Midbrain (tissue), 1 donor: ENCODE measurements at regions not wholly inside any gene's neighbourhood (a gene's known extent, or its start where the extent isn't known, plus 50 kb on each side); places are given as distances from the start of the nearest gene placed in this dataset.
"Not testable (repeated sequence)": the region's sequence is repeated elsewhere in the genome, so short reads cannot be mapped to it uniquely, and the experiment has no call there.

Source experiments
- DNase-seq: peaks from one replicate; lab custom pipeline; 2025; lab: John Stamatoyannopoulos, UW

DNA sequence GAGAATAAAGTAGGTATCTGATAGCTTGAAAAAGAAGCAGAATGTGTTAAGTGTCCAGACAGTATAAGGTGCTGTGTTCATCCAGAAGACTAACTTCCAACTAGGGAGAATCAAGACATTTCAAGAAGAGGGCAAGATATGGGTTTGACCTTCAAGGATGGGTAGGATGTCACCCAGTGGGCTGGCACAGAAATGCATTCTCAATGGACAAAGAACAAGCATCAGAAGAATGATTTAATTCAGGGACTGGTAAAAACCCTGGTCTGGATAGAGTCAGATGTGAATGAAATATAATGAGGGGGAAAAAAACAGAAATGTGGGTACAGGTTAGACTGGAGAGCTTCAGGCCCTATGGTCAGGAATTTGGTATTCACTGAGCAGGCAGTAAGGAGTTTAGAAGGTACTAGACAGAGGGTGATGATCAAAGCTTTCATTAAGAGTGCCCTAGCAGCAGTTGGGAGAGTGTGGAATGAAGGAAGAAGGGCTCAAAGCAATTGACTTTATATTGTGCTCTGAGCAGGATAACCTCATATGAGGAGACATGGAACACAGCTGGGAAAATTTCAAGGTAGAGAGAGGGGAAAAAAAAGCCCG lies 180.7 kb upstream of the ANK3 start:
- DNase-seq: peak; percentile 25

DNA sequence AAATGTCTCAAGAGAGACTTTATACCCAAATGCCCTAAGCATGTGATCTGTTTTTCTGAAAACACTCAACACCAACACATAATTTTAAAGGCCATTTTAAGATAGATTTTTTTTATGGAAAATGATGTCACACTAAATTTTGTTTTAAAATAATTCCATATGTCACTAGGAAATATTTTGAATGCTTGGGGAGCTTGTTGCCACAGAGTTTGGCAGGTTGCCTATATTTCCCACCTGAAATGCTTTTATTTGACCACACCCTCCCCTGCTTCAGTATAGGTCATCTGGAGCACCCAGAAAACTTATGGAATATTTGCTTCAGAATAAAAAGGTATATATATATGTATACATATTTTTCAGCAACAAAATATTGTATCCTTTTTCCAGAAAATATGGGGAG lies 180.0 kb upstream of the ANK3 start:
- no peak for DNase-seq

DNA sequence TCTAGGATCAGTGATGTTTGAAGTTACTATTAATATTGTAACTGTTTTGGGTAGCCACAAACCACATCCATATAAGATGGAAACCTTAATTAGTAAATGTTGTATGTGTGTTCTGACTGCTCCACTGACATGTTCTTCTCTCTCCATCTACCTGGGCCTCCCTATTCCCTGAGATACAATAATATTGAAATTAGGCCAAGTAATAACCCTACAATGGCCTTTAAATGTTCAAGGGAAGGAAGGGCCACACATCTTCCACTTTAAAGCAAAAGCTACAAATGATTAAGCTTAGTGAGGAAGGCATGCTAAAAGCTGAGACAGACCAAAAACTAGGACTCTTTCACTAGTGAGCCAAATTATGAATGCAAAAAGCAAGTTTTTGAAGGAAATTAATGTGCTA lies 176.4 kb upstream of the ANK3 start:
- no peak for DNase-seq

- no peak for DNase-seq
Observed at GRCh38 chr10:60565492-60565891, 175.8 kb upstream of the ANK3 start.

GRCh38 chr10:60564475-60564874 lies 174.8 kb upstream of the ANK3 start:
- DNase-seq: no peak

DNA sequence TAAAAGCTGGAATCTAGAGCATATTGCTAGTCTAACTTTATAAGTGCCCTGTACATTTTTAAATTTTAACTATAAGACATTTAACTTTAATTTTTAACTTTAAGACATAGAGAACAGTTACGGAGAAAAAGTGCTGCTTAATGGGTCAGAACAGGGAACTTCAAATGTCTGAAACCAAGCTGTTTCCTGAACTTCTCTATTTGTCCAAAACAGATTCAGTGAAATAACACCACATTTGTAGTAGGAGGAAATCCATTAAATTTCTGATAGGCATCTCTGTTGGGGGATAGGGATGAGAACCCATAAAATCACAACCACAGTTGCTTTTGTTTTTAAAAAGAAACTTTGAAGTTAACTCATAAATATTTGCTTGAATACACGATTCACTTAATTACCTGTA lies 170.8 kb upstream of the ANK3 start:
- no peak for DNase-seq

DNA sequence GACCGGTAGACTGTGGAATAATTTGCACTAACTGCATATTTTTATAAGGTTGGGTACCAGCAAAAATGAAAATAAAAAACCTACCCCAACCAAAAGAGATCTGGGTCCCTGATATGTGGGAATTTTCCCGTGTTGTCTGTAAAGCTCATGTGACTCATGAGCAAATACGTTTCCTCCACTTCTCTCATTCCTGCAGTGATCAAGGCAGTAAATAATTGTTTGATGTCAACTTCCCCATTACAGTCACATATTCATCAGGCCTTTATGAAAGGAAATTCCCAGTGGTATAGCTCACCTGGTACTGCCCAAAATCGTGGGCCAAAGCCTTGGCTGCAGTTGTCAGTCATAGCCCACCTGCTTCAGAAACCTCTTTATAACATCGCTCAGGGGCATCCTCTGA lies 166.0 kb upstream of the ANK3 start:
- DNase-seq: no peak

DNA sequence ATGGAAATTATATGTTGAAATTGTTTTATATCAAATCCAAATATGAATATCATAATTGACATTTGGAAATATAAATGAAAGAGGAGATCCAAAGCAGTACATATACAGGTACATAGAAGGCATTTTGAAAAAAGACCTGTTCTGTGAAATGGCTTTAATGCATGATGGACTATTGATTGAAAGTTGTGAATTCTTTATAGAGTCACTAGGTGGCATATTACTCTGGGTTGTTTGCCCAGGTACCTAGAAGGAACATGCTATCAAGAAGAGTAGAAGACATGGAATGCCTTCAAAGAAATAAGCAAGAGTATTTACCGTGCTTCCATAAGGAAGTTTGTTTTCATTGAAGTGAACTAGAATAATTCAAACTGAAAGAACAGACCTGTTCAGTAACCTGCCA lies 160.0 kb upstream of the ANK3 start:
- no peak for DNase-seq

- no peak for DNase-seq
Observed at GRCh38 chr10:60542657-60543056, 153.0 kb upstream of the ANK3 start.

DNA sequence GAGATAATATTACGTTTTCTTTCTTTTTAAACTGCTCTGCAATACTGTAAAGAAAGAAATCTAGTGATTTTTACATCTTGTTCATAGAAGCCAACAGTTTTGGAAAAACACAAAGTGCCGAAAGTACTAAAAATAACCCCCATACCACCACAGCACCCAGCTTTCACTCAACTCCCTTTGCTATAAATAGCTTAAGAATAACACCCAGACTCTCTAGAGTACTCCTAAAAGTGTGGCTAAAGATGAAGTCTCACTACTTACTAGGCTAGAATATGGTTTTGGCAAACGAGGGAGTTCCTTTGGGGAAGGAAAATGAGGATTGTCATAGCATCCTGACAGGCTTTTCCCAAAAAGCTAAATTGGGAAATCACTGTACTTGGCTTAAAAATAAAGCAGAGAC lies 151.8 kb upstream of the ANK3 start:
- no peak for DNase-seq

GRCh38 chr10:60537697-60538096 lies 148.0 kb upstream of the ANK3 start:
- DNase-seq: no peak

DNA sequence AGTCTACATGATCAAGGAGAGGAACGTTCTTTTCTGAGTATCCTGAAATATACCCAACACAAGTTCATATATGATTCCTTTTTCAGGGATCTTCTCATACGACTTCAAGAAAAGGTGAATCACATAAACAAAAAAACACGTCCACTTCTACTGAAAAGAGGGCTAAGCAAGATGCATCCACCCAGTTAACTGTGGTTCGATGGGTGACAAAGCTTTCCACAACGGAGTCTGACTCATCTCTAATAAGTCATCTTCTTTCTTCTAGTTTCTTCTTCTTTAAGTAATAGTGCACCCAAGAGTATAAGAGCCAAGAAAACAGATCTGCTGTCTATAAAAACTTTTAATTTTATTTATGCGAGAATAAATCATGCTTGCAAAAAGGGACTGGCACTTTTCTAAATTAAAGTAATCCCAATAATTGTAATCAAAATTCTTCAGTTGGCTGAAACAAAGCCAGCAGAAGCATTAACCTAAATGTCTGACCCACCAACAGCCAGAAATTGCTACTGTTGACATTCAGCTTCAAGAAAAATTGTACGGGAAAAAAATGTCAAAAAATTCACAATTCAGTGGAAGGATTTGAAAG lies 146.9 kb upstream of the ANK3 start:
- DNase-seq: no peak

GRCh38 chr10:60535427-60535826 lies 145.8 kb upstream of the ANK3 start:
- no peak for DNase-seq

DNA sequence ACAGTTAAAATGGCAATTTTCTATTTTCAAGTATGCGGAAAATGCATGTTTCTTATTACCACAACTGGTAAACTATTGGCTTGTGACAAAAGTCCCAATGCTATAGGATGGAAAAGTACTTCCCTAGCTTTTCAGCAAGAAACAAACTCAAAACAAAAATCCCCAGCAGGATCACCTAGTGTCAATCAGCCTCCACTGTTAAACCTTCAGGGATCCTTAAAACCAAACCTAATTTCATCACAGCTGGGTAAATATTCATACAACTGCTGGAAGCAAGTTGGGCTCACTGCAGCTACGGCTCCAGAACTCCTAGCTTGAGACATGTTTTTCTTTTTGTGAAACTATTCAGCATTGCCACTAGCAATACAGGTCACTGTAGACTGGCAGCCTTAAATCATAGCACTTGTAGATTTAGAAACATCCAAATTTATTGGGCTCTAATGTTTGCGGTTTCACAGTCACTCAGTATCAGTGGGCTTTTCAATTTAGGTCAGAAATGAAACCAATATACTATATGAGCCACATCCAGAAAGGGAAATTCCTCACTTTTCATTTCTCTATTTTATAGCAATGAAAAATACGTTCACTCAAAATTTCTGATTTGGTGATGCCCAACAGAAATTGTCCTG lies 145.2 kb upstream of the ANK3 start:
- DNase-seq: no peak

- DNase-seq: no peak
Observed at GRCh38 chr10:60532696-60533468, 143.2 kb upstream of the ANK3 start.

- no peak for DNase-seq
Observed at GRCh38 chr10:60531006-60531405, 141.3 kb upstream of the ANK3 start.

GRCh38 chr10:60527676-60528075 lies 138.0 kb upstream of the ANK3 start:
- no peak for DNase-seq

GRCh38 chr10:60525716-60526585 lies 136.3 kb upstream of the ANK3 start:
- DNase-seq: peak; percentile 64

- no peak for DNase-seq
Observed at GRCh38 chr10:60524541-60524940, 134.9 kb upstream of the ANK3 start.

- not testable (repeated sequence) for DNase-seq
Observed at GRCh38 chr10:60523371-60523770, 133.7 kb upstream of the ANK3 start.

DNA sequence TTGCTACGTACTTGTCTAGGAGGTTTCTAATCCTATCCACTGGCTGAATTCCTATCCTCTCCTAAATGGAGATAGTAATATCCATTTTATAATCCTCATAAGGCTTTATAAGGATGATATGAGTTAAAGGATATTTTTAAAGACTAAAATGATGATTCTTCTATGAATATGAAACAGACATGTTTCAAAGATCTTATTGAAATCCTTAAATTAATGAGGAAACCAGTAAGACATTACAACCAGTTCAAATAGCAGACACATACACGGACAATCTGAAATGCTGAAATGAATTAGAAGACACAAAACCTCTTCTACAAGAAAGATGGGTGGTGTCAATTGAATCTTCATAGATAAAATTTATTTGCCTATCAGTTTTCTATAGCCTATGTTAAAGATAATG lies 132.9 kb upstream of the ANK3 start:
- DNase-seq: no peak

DNA sequence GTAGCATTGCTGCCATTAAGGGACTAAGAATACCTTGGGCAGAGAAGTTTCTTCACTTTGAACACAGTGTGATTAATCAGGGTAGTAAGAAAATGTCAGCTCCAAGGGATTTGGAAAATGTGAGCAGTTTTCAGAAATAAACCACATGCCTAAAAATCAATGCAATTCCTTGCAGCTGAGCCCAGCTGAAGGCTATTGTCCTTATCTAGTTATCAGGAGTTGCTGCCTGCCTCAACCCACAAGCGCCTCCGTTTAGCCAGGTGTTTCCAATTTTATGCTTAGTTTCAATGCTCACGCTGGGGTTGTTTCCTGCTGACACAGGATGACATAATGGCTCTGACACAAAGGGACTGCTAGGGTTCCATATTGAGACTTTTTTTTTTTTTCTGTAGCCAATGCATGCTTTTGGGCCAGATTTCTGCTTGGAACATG lies 132.3 kb upstream of the ANK3 start:
- no peak for DNase-seq
